ENCODE measurements at regions not wholly inside any gene's neighbourhood (a gene's known extent, or its start where the extent isn't known, plus 50 kb on each side); places are given as distances from the start of the nearest gene placed in this dataset.

GRCh38 chr12:65672441-65672840 is 151.8 kb upstream of the HMGA2 start:
- Mint-ChIP-seq H3K27ac (no peak overlapping the region), H3K36me3 (no peaks in the 10 kb centered on the region), H3K4me3 (no peak overlapping the region), H3K9me3 (no peaks in the 10 kb centered on the region), H3K4me1 (peaks cover 24% of the 10 kb centered on the region), H3K27me3 (ENCODE audit: low read depth) (no peaks in the 10 kb centered on the region)
- CTCF ChIA-PET, result interaction anchor here (0.6 kb wide), 1 partner anchor 633 kb away, joined by 4 read pairs; no protein-coding TSS in a partner anchor
- ATAC-seq (no peak), DNase-seq (ENCODE audit: low spot score) (no peak)
- no peak for TF ChIP-seq ELF4 (CRISPR knock-in tag; IDR thresholded peaks at IDR 0.05; ENCODE audit: low read depth)
- TF ChIP-seq MXD4 (CRISPR knock-in tag; IDR thresholded peaks at IDR 0.05; ENCODE audit: borderline replicate concordance), result no peak
- TF ChIP-seq FOXP1 (CRISPR knock-in tag; IDR thresholded peaks at IDR 0.05; ENCODE audit: borderline replicate concordance), result no peak
- no peak for TF ChIP-seq E2F1 (CRISPR knock-in tag; IDR thresholded peaks at IDR 0.05)
- no peak for TF ChIP-seq RORB (CRISPR knock-in tag; IDR thresholded peaks at IDR 0.05)
- no peak for TF ChIP-seq GABPB1 (CRISPR knock-in tag; IDR thresholded peaks at IDR 0.05)
- TF ChIP-seq OVOL2 (CRISPR knock-in tag; IDR thresholded peaks at IDR 0.05; ENCODE audit: borderline replicate concordance), result no peak
- no peak for TF ChIP-seq CBFB (CRISPR knock-in tag; IDR thresholded peaks at IDR 0.05; ENCODE audit: low read depth)
- no peak for TF ChIP-seq E2F4 (CRISPR knock-in tag; IDR thresholded peaks at IDR 0.05; ENCODE audit: borderline replicate concordance, low read depth)
- no peak for TF ChIP-seq AFF4 (CRISPR knock-in tag; IDR thresholded peaks at IDR 0.05; ENCODE audit: borderline replicate concordance)
- no peak for TF ChIP-seq NR2C2 (CRISPR knock-in tag; IDR thresholded peaks at IDR 0.05)
- TF ChIP-seq ZNF416 (CRISPR knock-in tag; IDR thresholded peaks at IDR 0.05), result no peak
- TF ChIP-seq ZBTB21 (CRISPR knock-in tag; IDR thresholded peaks at IDR 0.05; ENCODE audit: borderline replicate concordance), result no peak
- TF ChIP-seq GTF2I (CRISPR knock-in tag; conservative IDR thresholded peaks at IDR 0.05), result no peak
- TF ChIP-seq ATF6 (CRISPR knock-in tag; IDR thresholded peaks at IDR 0.05), result no peak
- no peak for TF ChIP-seq ZNF396 (CRISPR knock-in tag; IDR thresholded peaks at IDR 0.05; ENCODE audit: borderline replicate concordance)
- POLR2A ChIA-PET, result interaction anchor here (0.6 kb wide), 1 partner anchor 141 kb away, joined by 6 read pairs; no protein-coding TSS in a partner anchor

- ChIA-PET POLR2A (no interaction called here), CTCF (no interaction called here)
- Mint-ChIP-seq H3K36me3 (no peaks in the 10 kb centered on the region), H3K27me3 (ENCODE audit: low read depth) (no peaks in the 10 kb centered on the region), H3K9me3 (peaks cover 6% of the 10 kb centered on the region), H3K4me1 (peaks cover 17% of the 10 kb centered on the region), H3K27ac (no peak overlapping the region), H3K4me3 (no peak overlapping the region)
- no peak for TF ChIP-seq JUN (CRISPR knock-in tag; IDR thresholded peaks at IDR 0.05)
- no peak for TF ChIP-seq GRHL2 (CRISPR knock-in tag; IDR thresholded peaks at IDR 0.05; ENCODE audit: insufficient replicate concordance, severe bottlenecking)
- TF ChIP-seq TEAD1 (CRISPR knock-in tag; IDR thresholded peaks at IDR 0.05), result no peak
- TF ChIP-seq ZNF121 (CRISPR knock-in tag; IDR thresholded peaks at IDR 0.05), result no peak
- no peak for TF ChIP-seq ETV6 (CRISPR knock-in tag; IDR thresholded peaks at IDR 0.05)
- no peak for TF ChIP-seq NR1H2 (CRISPR knock-in tag; IDR thresholded peaks at IDR 0.05)
- TF ChIP-seq SP1 (CRISPR knock-in tag; conservative IDR thresholded peaks at IDR 0.05), result no peak
- TF ChIP-seq ZSCAN18 (CRISPR knock-in tag; IDR thresholded peaks at IDR 0.05), result no peak
- TF ChIP-seq CREB1 (CRISPR knock-in tag; IDR thresholded peaks at IDR 0.05), result no peak
- no peak for TF ChIP-seq SMAD4 (CRISPR knock-in tag; IDR thresholded peaks at IDR 0.05)
- ATAC-seq, result no peak
- DNase-seq (ENCODE audit: low spot score), result no peak
Measured at GRCh38 chr12:65673156-65673690, 151.1 kb upstream of the HMGA2 start.
